Epidermal melanocyte (primary cell): ENCODE measurements at regions not wholly inside any gene's neighbourhood (a gene's known extent, or its start where the extent isn't known, plus 50 kb on each side); places are given as distances from the start of the nearest gene placed in this dataset.
"Not testable (repeated sequence)": the region's sequence is repeated elsewhere in the genome, so short reads cannot be mapped to it uniquely, and the experiment has no call there.

ENCODE experiments used
- DNase-seq: peaks from one replicate; pipeline ENCODE4 v3.0.0; 2011; ENCODE audit warnings: low spot score; ENCODE audit not compliant: insufficient read length

GRCh38 chr16:29237495-29237894, 169.0 kb downstream of the NPIPB11 start:
- not testable (repeated sequence) for DNase-seq

GRCh38 chr16:29237023-29237422, 169.5 kb downstream of the NPIPB11 start:
- DNase-seq = not testable (repeated sequence)

- not testable (repeated sequence) for DNase-seq
Measured at GRCh38 chr16:29235836-29236370, 170.6 kb downstream of the NPIPB11 start.

- DNase-seq = not testable (repeated sequence)
Measured at GRCh38 chr16:29234536-29235275, 171.8 kb downstream of the NPIPB11 start.

GRCh38 chr16:29233705-29234404, 172.7 kb downstream of the NPIPB11 start:
- DNase-seq = not testable (repeated sequence)

GRCh38 chr16:29232811-29233704, 173.5 kb downstream of the NPIPB11 start:
- no peak for DNase-seq

GRCh38 chr16:29232160-29232705, 174.3 kb downstream of the NPIPB11 start:
- DNase-seq = not testable (repeated sequence)

- no peak for DNase-seq
Measured at GRCh38 chr16:29231244-29231643, 175.3 kb downstream of the NPIPB11 start.

- no peak for DNase-seq
Measured at GRCh38 chr16:29230671-29231096, 175.8 kb downstream of the NPIPB11 start.

- not testable (repeated sequence) for DNase-seq
Measured at GRCh38 chr16:29230006-29230668, 176.4 kb downstream of the NPIPB11 start.

- not testable (repeated sequence) for DNase-seq
Measured at GRCh38 chr16:29229616-29230005, 176.9 kb downstream of the NPIPB11 start.

GRCh38 chr16:29228664-29229611, 177.6 kb downstream of the NPIPB11 start:
- DNase-seq = not testable (repeated sequence)

- DNase-seq = not testable (repeated sequence)
Measured at GRCh38 chr16:29227751-29228663, 178.5 kb downstream of the NPIPB11 start.

GRCh38 chr16:29226782-29227181, 179.7 kb downstream of the NPIPB11 start:
- DNase-seq = no peak

GRCh38 chr16:29224675-29225074, 181.8 kb downstream of the NPIPB11 start:
- not testable (repeated sequence) for DNase-seq

GRCh38 chr16:29222615-29223014, 183.9 kb downstream of the NPIPB11 start:
- not testable (repeated sequence) for DNase-seq

- DNase-seq = not testable (repeated sequence)
Measured at GRCh38 chr16:29222008-29222407, 184.5 kb downstream of the NPIPB11 start.

- not testable (repeated sequence) for DNase-seq
Measured at GRCh38 chr16:29221281-29221955, 185.1 kb downstream of the NPIPB11 start.
